ENCODE measurements at regions not wholly inside any gene's neighbourhood (a gene's known extent, or its start where the extent isn't known, plus 50 kb on each side); places are given as distances from the start of the nearest gene placed in this dataset.

DNA sequence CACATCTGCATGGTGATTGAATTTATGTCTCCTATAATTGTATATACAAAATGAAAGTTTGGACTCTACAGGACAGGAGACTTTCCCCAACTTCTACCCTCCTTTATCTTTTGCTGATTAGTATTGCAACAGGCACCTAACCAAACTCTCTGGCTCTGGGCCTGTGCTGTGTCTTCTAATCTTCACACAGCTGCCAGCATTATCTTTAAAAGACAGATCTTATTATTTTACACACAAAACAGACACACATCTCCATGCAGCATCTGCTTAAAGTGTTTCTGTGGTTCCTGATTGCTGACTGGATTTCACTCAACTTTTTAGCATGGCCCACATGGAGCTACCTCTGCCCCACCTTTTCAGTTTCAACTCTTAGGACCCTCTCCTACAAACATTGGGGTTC lies 154.9 kb upstream of the PELI2 start:
- no peaks in the 10 kb centered on the region for H3K36me3 ChIP-seq (ENCODE audit: insufficient read depth)
- H4K20me1 ChIP-seq (replicated peaks; ENCODE audit: insufficient read depth), result no peaks in the 10 kb centered on the region
- Mint-ChIP-seq H3K9me3 (no peaks in the 10 kb centered on the region), H3K4me3 (no peak overlapping the region), H3K36me3 (ENCODE audit: low read depth) (no peaks in the 10 kb centered on the region), H3K4me1 (peaks cover 26% of the 10 kb centered on the region), H3K27ac (no peak overlapping the region), H3K27me3 (ENCODE audit: insufficient read depth, low read depth, poor library complexity) (peaks cover 2% of the 10 kb centered on the region)
- ATAC-seq, result no peak
- no peak overlapping the region for H3K4me2 ChIP-seq
- no peak overlapping the region for H3K4me3 ChIP-seq
- TF ChIP-seq EZH2 (IDR thresholded peaks at IDR 0.05; ENCODE audit: low read depth, unreplicated experiment) (no peak), STAT1 (IDR thresholded peaks at IDR 0.05; ENCODE audit: unreplicated experiment) (no peak), ZNF331 (CRISPR knock-in tag; IDR thresholded peaks at IDR 0.05; ENCODE audit: low read depth) (no peak)
- TF ChIP-seq, protein P1, sequence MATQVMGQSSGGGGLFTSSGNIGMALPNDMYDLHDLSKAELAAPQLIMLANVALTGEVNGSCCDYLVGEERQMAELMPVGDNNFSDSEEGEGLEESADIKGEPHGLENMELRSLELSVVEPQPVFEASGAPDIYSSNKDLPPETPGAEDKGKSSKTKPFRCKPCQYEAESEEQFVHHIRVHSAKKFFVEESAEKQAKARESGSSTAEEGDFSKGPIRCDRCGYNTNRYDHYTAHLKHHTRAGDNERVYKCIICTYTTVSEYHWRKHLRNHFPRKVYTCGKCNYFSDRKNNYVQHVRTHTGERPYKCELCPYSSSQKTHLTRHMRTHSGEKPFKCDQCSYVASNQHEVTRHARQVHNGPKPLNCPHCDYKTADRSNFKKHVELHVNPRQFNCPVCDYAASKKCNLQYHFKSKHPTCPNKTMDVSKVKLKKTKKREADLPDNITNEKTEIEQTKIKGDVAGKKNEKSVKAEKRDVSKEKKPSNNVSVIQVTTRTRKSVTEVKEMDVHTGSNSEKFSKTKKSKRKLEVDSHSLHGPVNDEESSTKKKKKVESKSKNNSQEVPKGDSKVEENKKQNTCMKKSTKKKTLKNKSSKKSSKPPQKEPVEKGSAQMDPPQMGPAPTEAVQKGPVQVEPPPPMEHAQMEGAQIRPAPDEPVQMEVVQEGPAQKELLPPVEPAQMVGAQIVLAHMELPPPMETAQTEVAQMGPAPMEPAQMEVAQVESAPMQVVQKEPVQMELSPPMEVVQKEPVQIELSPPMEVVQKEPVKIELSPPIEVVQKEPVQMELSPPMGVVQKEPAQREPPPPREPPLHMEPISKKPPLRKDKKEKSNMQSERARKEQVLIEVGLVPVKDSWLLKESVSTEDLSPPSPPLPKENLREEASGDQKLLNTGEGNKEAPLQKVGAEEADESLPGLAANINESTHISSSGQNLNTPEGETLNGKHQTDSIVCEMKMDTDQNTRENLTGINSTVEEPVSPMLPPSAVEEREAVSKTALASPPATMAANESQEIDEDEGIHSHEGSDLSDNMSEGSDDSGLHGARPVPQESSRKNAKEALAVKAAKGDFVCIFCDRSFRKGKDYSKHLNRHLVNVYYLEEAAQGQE (IDR thresholded peaks at IDR 0.05; ENCODE audit: unreplicated experiment), result no peak
- peaks cover 24% of the 10 kb centered on the region for H3K4me1 ChIP-seq (ENCODE audit: insufficient read depth)
- peaks cover 4% of the 10 kb centered on the region; the same call in 1 of the 2 replicates for H3K9me2 ChIP-seq (ENCODE audit: insufficient read depth)
- H3F3A ChIP-seq (replicated peaks; ENCODE audit: low read depth), result no peaks in the 10 kb centered on the region
- H2AFZ ChIP-seq, result no peak overlapping the region
- no peak for DNase-seq (ENCODE audit: low spot score)
- H3K79me2 ChIP-seq (replicated peaks; ENCODE audit: insufficient read depth), result no peaks in the 10 kb centered on the region
- H3K27ac ChIP-seq (ENCODE audit: low read depth), result no peak overlapping the region
- no peaks in the 10 kb centered on the region for H3K27me3 ChIP-seq (ENCODE audit: insufficient read depth)

DNA sequence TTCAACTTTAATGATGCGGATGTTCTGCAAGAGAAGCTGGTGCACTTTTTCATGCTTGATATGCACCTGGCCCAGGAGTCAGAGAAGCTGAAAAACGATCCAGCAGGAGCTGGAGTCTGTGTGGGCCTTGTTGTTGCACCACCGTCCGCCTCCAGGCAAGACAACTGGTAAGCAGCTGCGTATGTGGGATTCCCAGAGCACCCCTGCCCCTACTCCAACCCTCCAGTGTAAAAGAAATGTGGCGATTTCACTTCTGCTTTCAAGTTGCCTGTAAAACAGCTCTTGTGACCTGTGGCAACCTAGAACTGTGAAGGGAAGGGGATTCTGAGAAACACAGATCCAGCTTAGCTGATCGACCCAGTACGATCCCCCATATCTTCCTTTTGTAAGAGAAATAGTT lies 154.1 kb upstream of the PELI2 start:
- no peak for ATAC-seq

More for the DNA sequence above, 154.1 kb upstream of the PELI2 start:
- TF ChIP-seq STAT1 (IDR thresholded peaks at IDR 0.05; ENCODE audit: unreplicated experiment) (no peak), ZNF331 (CRISPR knock-in tag; IDR thresholded peaks at IDR 0.05; ENCODE audit: low read depth) (no peak), EZH2 (IDR thresholded peaks at IDR 0.05; ENCODE audit: low read depth, unreplicated experiment) (no peak), EZH2phosphoT487 (IDR thresholded peaks at IDR 0.05; ENCODE audit: unreplicated experiment) (no peak), POLR2AphosphoS5 (IDR thresholded peaks at IDR 0.05; ENCODE audit: low read depth) (no peak)
- TF ChIP-seq, protein P2, sequence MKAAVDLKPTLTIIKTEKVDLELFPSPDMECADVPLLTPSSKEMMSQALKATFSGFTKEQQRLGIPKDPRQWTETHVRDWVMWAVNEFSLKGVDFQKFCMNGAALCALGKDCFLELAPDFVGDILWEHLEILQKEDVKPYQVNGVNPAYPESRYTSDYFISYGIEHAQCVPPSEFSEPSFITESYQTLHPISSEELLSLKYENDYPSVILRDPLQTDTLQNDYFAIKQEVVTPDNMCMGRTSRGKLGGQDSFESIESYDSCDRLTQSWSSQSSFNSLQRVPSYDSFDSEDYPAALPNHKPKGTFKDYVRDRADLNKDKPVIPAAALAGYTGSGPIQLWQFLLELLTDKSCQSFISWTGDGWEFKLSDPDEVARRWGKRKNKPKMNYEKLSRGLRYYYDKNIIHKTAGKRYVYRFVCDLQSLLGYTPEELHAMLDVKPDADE (IDR thresholded peaks at IDR 0.05), result no peak
- TF ChIP-seq, protein P3, sequence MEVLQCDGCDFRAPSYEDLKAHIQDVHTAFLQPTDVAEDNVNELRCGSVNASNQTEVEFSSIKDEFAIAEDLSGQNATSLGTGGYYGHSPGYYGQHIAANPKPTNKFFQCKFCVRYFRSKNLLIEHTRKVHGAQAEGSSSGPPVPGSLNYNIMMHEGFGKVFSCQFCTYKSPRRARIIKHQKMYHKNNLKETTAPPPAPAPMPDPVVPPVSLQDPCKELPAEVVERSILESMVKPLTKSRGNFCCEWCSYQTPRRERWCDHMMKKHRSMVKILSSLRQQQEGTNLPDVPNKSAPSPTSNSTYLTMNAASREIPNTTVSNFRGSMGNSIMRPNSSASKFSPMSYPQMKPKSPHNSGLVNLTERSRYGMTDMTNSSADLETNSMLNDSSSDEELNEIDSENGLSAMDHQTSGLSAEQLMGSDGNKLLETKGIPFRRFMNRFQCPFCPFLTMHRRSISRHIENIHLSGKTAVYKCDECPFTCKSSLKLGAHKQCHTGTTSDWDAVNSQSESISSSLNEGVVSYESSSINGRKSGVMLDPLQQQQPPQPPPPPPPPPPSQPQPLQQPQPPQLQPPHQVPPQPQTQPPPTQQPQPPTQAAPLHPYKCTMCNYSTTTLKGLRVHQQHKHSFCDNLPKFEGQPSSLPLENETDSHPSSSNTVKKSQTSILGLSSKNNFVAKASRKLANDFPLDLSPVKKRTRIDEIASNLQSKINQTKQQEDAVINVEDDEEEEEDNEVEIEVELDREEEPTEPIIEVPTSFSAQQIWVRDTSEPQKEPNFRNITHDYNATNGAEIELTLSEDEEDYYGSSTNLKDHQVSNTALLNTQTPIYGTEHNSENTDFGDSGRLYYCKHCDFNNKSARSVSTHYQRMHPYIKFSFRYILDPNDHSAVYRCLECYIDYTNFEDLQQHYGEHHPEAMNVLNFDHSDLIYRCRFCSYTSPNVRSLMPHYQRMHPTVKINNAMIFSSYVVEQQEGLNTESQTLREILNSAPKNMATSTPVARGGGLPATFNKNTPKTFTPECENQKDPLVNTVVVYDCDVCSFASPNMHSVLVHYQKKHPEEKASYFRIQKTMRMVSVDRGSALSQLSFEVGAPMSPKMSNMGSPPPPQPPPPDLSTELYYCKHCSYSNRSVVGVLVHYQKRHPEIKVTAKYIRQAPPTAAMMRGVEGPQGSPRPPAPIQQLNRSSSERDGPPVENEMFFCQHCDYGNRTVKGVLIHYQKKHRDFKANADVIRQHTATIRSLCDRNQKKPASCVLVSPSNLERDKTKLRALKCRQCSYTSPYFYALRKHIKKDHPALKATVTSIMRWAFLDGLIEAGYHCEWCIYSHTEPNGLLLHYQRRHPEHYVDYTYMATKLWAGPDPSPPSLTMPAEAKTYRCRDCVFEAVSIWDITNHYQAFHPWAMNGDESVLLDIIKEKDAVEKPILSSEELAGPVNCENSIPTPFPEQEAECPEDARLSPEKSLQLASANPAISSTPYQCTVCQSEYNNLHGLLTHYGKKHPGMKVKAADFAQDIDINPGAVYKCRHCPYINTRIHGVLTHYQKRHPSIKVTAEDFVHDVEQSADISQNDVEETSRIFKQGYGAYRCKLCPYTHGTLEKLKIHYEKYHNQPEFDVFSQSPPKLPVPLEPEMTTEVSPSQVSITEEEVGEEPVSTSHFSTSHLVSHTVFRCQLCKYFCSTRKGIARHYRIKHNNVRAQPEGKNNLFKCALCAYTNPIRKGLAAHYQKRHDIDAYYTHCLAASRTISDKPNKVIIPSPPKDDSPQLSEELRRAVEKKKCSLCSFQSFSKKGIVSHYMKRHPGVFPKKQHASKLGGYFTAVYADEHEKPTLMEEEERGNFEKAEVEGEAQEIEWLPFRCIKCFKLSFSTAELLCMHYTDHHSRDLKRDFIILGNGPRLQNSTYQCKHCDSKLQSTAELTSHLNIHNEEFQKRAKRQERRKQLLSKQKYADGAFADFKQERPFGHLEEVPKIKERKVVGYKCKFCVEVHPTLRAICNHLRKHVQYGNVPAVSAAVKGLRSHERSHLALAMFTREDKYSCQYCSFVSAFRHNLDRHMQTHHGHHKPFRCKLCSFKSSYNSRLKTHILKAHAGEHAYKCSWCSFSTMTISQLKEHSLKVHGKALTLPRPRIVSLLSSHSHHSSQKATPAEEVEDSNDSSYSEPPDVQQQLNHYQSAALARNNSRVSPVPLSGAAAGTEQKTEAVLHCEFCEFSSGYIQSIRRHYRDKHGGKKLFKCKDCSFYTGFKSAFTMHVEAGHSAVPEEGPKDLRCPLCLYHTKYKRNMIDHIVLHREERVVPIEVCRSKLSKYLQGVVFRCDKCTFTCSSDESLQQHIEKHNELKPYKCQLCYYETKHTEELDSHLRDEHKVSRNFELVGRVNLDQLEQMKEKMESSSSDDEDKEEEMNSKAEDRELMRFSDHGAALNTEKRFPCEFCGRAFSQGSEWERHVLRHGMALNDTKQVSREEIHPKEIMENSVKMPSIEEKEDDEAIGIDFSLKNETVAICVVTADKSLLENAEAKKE (CRISPR knock-in tag; IDR thresholded peaks at IDR 0.05), result no peak
- Histone ChIP-seq H3F3A (replicated peaks; ENCODE audit: low read depth) (no peaks in the 10 kb centered on the region), H3K36me3 (ENCODE audit: insufficient read depth) (no peaks in the 10 kb centered on the region), H3K9me2 (ENCODE audit: insufficient read depth) (peaks cover 4% of the 10 kb centered on the region; the same call in 1 of the 2 replicates), H3K4me2 (no peak overlapping the region), H4K20me1 (replicated peaks; ENCODE audit: insufficient read depth) (no peaks in the 10 kb centered on the region), H3K4me3 (no peak overlapping the region), H3K27me3 (ENCODE audit: insufficient read depth) (no peaks in the 10 kb centered on the region), H3K4me1 (ENCODE audit: insufficient read depth) (peaks cover 16% of the 10 kb centered on the region; the same call in 1 of the 2 replicates), H2AFZ (no peak overlapping the region; the same call in 1 of the 2 replicates), H3K27ac (ENCODE audit: low read depth) (no peak overlapping the region), H3K79me2 (replicated peaks; ENCODE audit: insufficient read depth) (no peaks in the 10 kb centered on the region)
- Mint-ChIP-seq H3K27me3 (ENCODE audit: insufficient read depth, low read depth, poor library complexity) (peaks cover 1% of the 10 kb centered on the region), H3K4me1 (peaks cover 22% of the 10 kb centered on the region), H3K4me3 (no peak overlapping the region), H3K9me3 (no peaks in the 10 kb centered on the region), H3K36me3 (ENCODE audit: low read depth) (no peaks in the 10 kb centered on the region), H3K27ac (no peak overlapping the region)
- no peak for DNase-seq (ENCODE audit: low spot score)

Measured in GM23338 (cell line).